H1 (cell line): ENCODE measurements at regions not wholly inside any gene's neighbourhood (a gene's known extent, or its start where the extent isn't known, plus 50 kb on each side); places are given as distances from the start of the nearest gene placed in this dataset.

Source experiments
- CTCF ChIA-PET: fragments of 300-600 bp; sonication (Branson Sonifier 250); formaldehyde crosslinking; loops from one replicate; lab custom pipeline; 2021; ENCODE audit not compliant: partially characterized antibody; lab: Charles Lee
- POLR2A ChIA-PET: fragments of 300-600 bp; sonication (Branson Sonifier 250); formaldehyde crosslinking; loops from one replicate; lab custom pipeline; 2021; ENCODE audit warnings: inconsistent platforms; ENCODE audit not compliant: partially characterized antibody; lab: Charles Lee
- DNase-seq, 2 experiments: peaks; one replicate each; pipeline versions ENCODE4 v3.0.0 to v3.0.0-alpha.2; 2010 to 2022; ENCODE audit warnings: low spot score in 2 of 2, low read depth in 1 of 2, mixed read lengths in 1 of 2
- FAIRE-seq: peaks from 2 replicates; lab custom pipeline; 2011; peaks lifted over from hg19 to GRCh38; lab: Jason Lieb, UNC
- H2AFZ ChIP-seq: 2 replicates; pipeline ENCODE4 v1.8.1; 2012; ENCODE audit warnings: low read length, inconsistent platforms
- H2AK5ac ChIP-seq: 2 replicates; pipeline ENCODE4 v1.6.1; 2013; ENCODE audit warnings: low read depth, low read length
- H2BK120ac ChIP-seq: replicated peaks from 2 replicates; pipeline ENCODE3; 2013; ENCODE audit warnings: low read depth, low read length, inconsistent platforms
- H2BK12ac ChIP-seq: 2 replicates; pipeline ENCODE4 v1.6.1; 2013; ENCODE audit warnings: low read depth, low read length
- H2BK15ac ChIP-seq: 2 replicates; pipeline ENCODE4 v1.6.1; 2013; ENCODE audit warnings: low read length
- H2BK20ac ChIP-seq: 2 replicates; pipeline ENCODE4 v1.6.1; 2013; ENCODE audit warnings: low read length
- H2BK5ac ChIP-seq: 2 replicates; pipeline ENCODE4 v1.6.1; 2013; ENCODE audit warnings: low read depth, low read length
- H3K14ac ChIP-seq: 2 replicates; pipeline ENCODE4 v1.6.1; 2013; ENCODE audit warnings: inconsistent platforms; ENCODE audit not compliant: insufficient read length
- H3K18ac ChIP-seq: 2 replicates; pipeline ENCODE4 v1.6.1; 2013; ENCODE audit warnings: low read length; ENCODE audit errors: extremely low read depth
- H3K23ac ChIP-seq: 2 replicates; pipeline ENCODE4 v1.6.1; 2013; ENCODE audit warnings: inconsistent platforms; ENCODE audit not compliant: insufficient read length
- H3K23me2 ChIP-seq: 2 replicates; pipeline ENCODE4 v1.6.1; 2013; ENCODE audit warnings: low read depth, low read length
- H3K27ac ChIP-seq: 2 replicates; pipeline ENCODE4 v1.6.1; 2011; ENCODE audit warnings: low read depth, low read length, inconsistent platforms
- H3K27me3 ChIP-seq, 4 experiments: replicated peaks in 1 of 4; 1 replicate in 1 of 4; 2 replicates in 3 of 4; pipeline versions ENCODE4 v1.6.1 to v1.8.1; 2011 to 2013; ENCODE audit warnings: low read length in 3 of 4, mild to moderate bottlenecking in 3 of 4, inconsistent platforms in 2 of 4, mixed read lengths in 2 of 4, moderate library complexity in 1 of 4; ENCODE audit not compliant: control insufficient read depth in 3 of 4, insufficient read depth in 3 of 4; ENCODE audit errors: extremely low read depth in 1 of 4
- H3K36me3 ChIP-seq, 4 experiments: 2 replicates each; pipeline versions ENCODE4 v1.6.1 to v1.8.1; 2011 to 2013; ENCODE audit warnings: mild to moderate bottlenecking in 4 of 4, low read length in 3 of 4, moderate library complexity in 2 of 4, control low read depth in 1 of 4, inconsistent platforms in 1 of 4; ENCODE audit not compliant: insufficient read depth in 4 of 4, control insufficient read depth in 2 of 4
- H3K4ac ChIP-seq: replicated peaks from 2 replicates; pipeline ENCODE3; 2013; ENCODE audit warnings: low read length, low read depth, mixed read lengths, inconsistent platforms; ENCODE audit not compliant: insufficient read length
- H3K4me1 ChIP-seq, 4 experiments: replicated peaks in 1 of 4; 1 replicate in 1 of 4; 2 replicates in 3 of 4; pipeline versions ENCODE4 v1.6.1 to v1.8.1; 2011 to 2013; ENCODE audit warnings: low read length in 3 of 4, inconsistent platforms in 2 of 4, mixed read lengths in 1 of 4; ENCODE audit not compliant: insufficient read depth in 4 of 4, control insufficient read depth in 3 of 4
- H3K4me2 ChIP-seq, 2 experiments: 2 replicates each; pipeline versions ENCODE4 v1.6.1 to v1.8.1; 2011 to 2013; ENCODE audit warnings: low read depth in 2 of 2, low read length in 2 of 2, control low read depth in 1 of 2, inconsistent platforms in 1 of 2, mild to moderate bottlenecking in 1 of 2; ENCODE audit not compliant: insufficient read depth in 1 of 2
- H3K4me3 ChIP-seq, 4 experiments: fragments of 200-600, 300-600 bp in 1 of 4; sonication (generic), shearing (Covaris generic), sonication (Bioruptor Twin) in 1 of 4; 2 replicates each; pipeline versions ENCODE4 v1.5.1 to v1.8.1; 2011 to 2016; ENCODE audit warnings: low read length in 4 of 4, low read depth in 3 of 4, control low read depth in 2 of 4, inconsistent platforms in 2 of 4, mild to moderate bottlenecking in 2 of 4, mixed read lengths in 1 of 4, moderate library complexity in 1 of 4; ENCODE audit not compliant: insufficient read depth in 2 of 4; ENCODE audit errors: extremely low read depth in 1 of 4
- H3K56ac ChIP-seq: replicated peaks from 2 replicates; pipeline ENCODE3; 2013; ENCODE audit warnings: low read depth, mild to moderate bottlenecking, mixed read lengths, low read length, inconsistent platforms; ENCODE audit not compliant: insufficient read length
- H3K79me1 ChIP-seq: 2 replicates; pipeline ENCODE4 v1.6.1; 2013; ENCODE audit warnings: low read depth, low read length, control low read depth
- H3K79me2 ChIP-seq, 2 experiments: 2 replicates each; pipeline versions ENCODE4 v1.6.1 to v1.8.1; 2012 to 2013; ENCODE audit warnings: low read length in 2 of 2, mild to moderate bottlenecking in 2 of 2, inconsistent platforms in 1 of 2; ENCODE audit not compliant: insufficient read depth in 2 of 2, control insufficient read depth in 1 of 2
- H3K9ac ChIP-seq, 4 experiments: replicated peaks in 1 of 4; 1 replicate in 1 of 4; 2 replicates in 3 of 4; pipeline versions ENCODE4 v1.6.1 to v1.8.1; 2011 to 2013; ENCODE audit warnings: low read depth in 3 of 4, low read length in 3 of 4, control low read depth in 2 of 4, mild to moderate bottlenecking in 2 of 4, moderate library complexity in 2 of 4, inconsistent platforms in 1 of 4; ENCODE audit errors: extremely low read depth in 1 of 4
- H3K9me3 ChIP-seq, 2 experiments: 2 replicates each; pipeline versions ENCODE4 v1.6.1 to v1.8.1; 2012 to 2013; ENCODE audit warnings: mild to moderate bottlenecking in 2 of 2, moderate library complexity in 2 of 2, control low read depth in 1 of 2, inconsistent platforms in 1 of 2, low read depth in 1 of 2, low read length in 1 of 2, mixed read lengths in 1 of 2; ENCODE audit not compliant: insufficient read depth in 2 of 2
- H4K20me1 ChIP-seq, 2 experiments: replicated peaks in 1 of 2; 2 replicates each; pipeline versions ENCODE3 to v1.8.1; 2011 to 2013; ENCODE audit warnings: inconsistent platforms in 2 of 2, low read length in 2 of 2, mild to moderate bottlenecking in 1 of 2; ENCODE audit not compliant: insufficient read depth in 2 of 2, control insufficient read depth in 1 of 2
- H4K5ac ChIP-seq: 2 replicates; pipeline ENCODE4 v1.6.1; 2013; ENCODE audit warnings: low read length, low read depth, mixed read lengths, inconsistent platforms; ENCODE audit not compliant: insufficient read length
- H4K8ac ChIP-seq: 2 replicates; pipeline ENCODE4 v1.8.0; 2013; ENCODE audit warnings: mild to moderate bottlenecking, moderate library complexity, low read length, inconsistent platforms; ENCODE audit not compliant: insufficient read depth; ENCODE audit errors: extremely low read depth
- H4K91ac ChIP-seq: replicated peaks from 2 replicates; pipeline ENCODE3; 2013; ENCODE audit warnings: low read length, mixed read lengths, inconsistent platforms; ENCODE audit not compliant: insufficient read length
- ASH2L ChIP-seq: fragments of 200-600, 300-600 bp; sonication (generic); IDR thresholded peaks from one replicate; pipeline ENCODE4 v1.7.1; 2017; ENCODE audit warnings: low read length
- BCL11A ChIP-seq, 2 experiments: IDR thresholded peaks; one replicate each; pipeline ENCODE4 v1.6.1; 2011; ENCODE audit warnings: low read depth in 2 of 2, low read length in 2 of 2, mild to moderate bottlenecking in 2 of 2
- CHD1 ChIP-seq: IDR thresholded peaks from 2 replicates; pipeline ENCODE4 v1.6.1; 2012; ENCODE audit warnings: low read depth, low read length, improper control_type of control experiment
- CHD2 ChIP-seq: IDR thresholded peaks from 2 replicates; pipeline ENCODE4 v1.6.1; 2012; ENCODE audit warnings: low read length, improper control_type of control experiment
- EP300 ChIP-seq, 2 experiments: IDR thresholded peaks; 1 replicate in 1 of 2; 2 replicates in 1 of 2; pipeline ENCODE4 v1.6.1; 2011 to 2012; ENCODE audit warnings: low read depth in 2 of 2, low read length in 2 of 2, mild to moderate bottlenecking in 2 of 2, borderline replicate concordance in 1 of 2, inconsistent platforms in 1 of 2, moderate library complexity in 1 of 2
- KDM1A ChIP-seq: fragments of 200-600, 300-600 bp; sonication (generic); IDR thresholded peaks from 2 replicates; pipeline ENCODE4 v1.7.1; 2016; ENCODE audit warnings: mild to moderate bottlenecking, low read length, borderline replicate concordance
- MAFK ChIP-seq: IDR thresholded peaks from 2 replicates; pipeline ENCODE4 v1.6.1; 2012; ENCODE audit warnings: low read depth, mild to moderate bottlenecking, improper control_type of control experiment, low read length
- PHF8 ChIP-seq: fragments of 200-600 bp; sonication (generic); conservative IDR thresholded peaks from 2 replicates; pipeline ENCODE4 v1.7.1; 2012; ENCODE audit warnings: low read depth, mild to moderate bottlenecking, inconsistent platforms, low read length, moderate library complexity
- SIRT6 ChIP-seq: IDR thresholded peaks from one replicate; pipeline ENCODE4 v1.7.1; 2012; ENCODE audit warnings: low read length, inconsistent platforms
- SP2 ChIP-seq: IDR thresholded peaks from 2 replicates; pipeline ENCODE4 v1.6.1; 2012; ENCODE audit warnings: mild to moderate bottlenecking, low read length, inconsistent platforms
- SP4 ChIP-seq: IDR thresholded peaks from 2 replicates; pipeline ENCODE4 v1.6.1; 2012; ENCODE audit warnings: low read length, inconsistent platforms
- TAF1 ChIP-seq: IDR thresholded peaks from 2 replicates; pipeline ENCODE4 v1.6.1; 2011; ENCODE audit warnings: mild to moderate bottlenecking, low read depth, low read length
- ZNF274 ChIP-seq: IDR thresholded peaks from 2 replicates; pipeline ENCODE4 v1.7.0; 2012; ENCODE audit warnings: low read length, borderline replicate concordance; ENCODE audit errors: extremely low read depth
- WGBS, 2 experiments: shearing (Covaris generic) in 1 of 2; methylation state at CpG; one replicate each; pipeline versions ENCODE4 v1.1.6 to v1.1.7; 2013 to 2015; ENCODE audit warnings: low lambda C conversion rate in 2 of 2, mixed read lengths in 2 of 2, inconsistent platforms in 1 of 2, low coverage in 1 of 2, missing lambda C conversion rate in 1 of 2; ENCODE audit not compliant: insufficient replicate concordance in 2 of 2, insufficient coverage in 1 of 2, insufficient read length in 1 of 2; ENCODE audit errors: extremely low coverage in 1 of 2, missing lambda C conversion rate in 1 of 2; 5-methylcytosine and 5-hydroxymethylcytosine counted together
- TF ChIP-seq, protein P1 (sequence below): IDR thresholded peaks from 2 replicates; pipeline ENCODE4 v1.6.1; 2011; ENCODE audit warnings: low read length, improper control_type of control experiment

DNA sequence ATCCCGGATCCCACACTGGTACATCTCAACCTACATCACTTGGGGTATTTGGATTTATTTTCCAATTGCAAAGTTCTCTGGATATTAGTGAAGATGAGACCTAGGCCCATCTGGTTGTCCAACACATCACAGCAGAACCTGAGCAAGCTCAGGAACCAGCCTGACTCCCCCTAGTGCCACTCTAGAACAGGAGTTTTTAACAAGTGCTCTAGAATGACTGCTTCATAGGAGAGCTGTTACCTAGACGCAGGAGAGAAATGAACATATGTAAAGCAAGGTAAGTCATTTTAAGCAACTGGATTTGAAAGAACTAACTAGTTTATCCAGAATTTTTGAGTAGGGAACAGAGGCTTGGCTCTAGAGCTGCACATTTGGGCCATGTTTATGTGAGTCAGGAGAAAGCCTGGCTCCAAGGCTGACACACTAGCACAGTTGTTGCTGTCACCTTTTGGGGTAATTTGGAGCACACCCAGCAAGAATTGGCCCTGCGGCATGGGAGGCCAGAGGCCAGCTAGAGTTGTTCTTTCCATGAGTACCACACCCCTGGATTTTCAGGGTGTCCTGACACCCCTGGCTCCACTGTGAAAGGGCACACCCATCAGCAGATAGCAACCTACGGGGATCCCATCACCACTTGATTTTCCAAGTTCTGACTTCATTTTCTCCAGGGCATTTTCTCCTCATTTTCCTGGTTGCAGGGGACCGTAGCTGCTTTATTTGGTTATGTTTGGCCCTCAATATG lies 110.9 kb upstream of the LPAR1 start:
- CTCF ChIA-PET: interaction anchor here (1.1 kb wide), 1 partner anchor 15 kb away, joined by 3 read pairs; no protein-coding TSS in a partner anchor
- DNase-seq (no peak), FAIRE-seq (no peak)
- Histone ChIP-seq H2BK5ac (no peak overlapping the region), H2BK12ac (no peak overlapping the region), H3K4me1 (no peaks in the 10 kb centered on the region), H3K18ac (no peak overlapping the region), H4K91ac (no peak overlapping the region), H4K8ac (no peak overlapping the region), H3K79me1 (no peaks in the 10 kb centered on the region), H3K27me3 (no peaks in the 10 kb centered on the region), H3K23me2 (no peaks in the 10 kb centered on the region), H2BK120ac (no peak overlapping the region), H3K4ac (no peak overlapping the region), H4K20me1 (no peaks in the 10 kb centered on the region), H3K4me3 (no peak overlapping the region), H3K9me3 (no peaks in the 10 kb centered on the region), H3K79me2 (no peaks in the 10 kb centered on the region), H4K5ac (no peak overlapping the region), H2BK20ac (no peak overlapping the region), H3K23ac (no peak overlapping the region), H3K56ac (no peak overlapping the region), H3K9ac (no peak overlapping the region), H2BK15ac (no peak overlapping the region), H2AK5ac (no peak overlapping the region), H3K4me2 (no peak overlapping the region), H3K27ac (no peak overlapping the region), H3K14ac (no peak overlapping the region), H2AFZ (no peak overlapping the region), H3K36me3 (no peaks in the 10 kb centered on the region)
- POLR2A ChIA-PET: no interaction called here
- WGBS, 2 experiments: 89% methylated on average over 5 of the region's 5 CpGs; no CpG with 5 or more reads in 1 of the 2 experiments
- TF ChIP-seq PHF8 (no peak), EP300 (IDR thresholded peaks at IDR 0.05; ENCODE audit: borderline replicate concordance in 1 of 2, low read depth in 2 of 2, low read length in 2 of 2) (no peak), BCL11A (IDR thresholded peaks at IDR 0.05; ENCODE audit: low read depth in 2 of 2, low read length in 2 of 2) (no peak), SIRT6 (no peak), SP4 (no peak), ZNF274 (no peak), KDM1A (no peak), CHD2 (no peak), ASH2L (no peak), TAF1 (no peak), MAFK (no peak), CHD1 (no peak), SP2 (no peak)
- TF ChIP-seq, protein P1, sequence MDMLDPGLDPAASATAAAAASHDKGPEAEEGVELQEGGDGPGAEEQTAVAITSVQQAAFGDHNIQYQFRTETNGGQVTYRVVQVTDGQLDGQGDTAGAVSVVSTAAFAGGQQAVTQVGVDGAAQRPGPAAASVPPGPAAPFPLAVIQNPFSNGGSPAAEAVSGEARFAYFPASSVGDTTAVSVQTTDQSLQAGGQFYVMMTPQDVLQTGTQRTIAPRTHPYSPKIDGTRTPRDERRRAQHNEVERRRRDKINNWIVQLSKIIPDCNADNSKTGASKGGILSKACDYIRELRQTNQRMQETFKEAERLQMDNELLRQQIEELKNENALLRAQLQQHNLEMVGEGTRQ: no peak
